ENCODE measurements at regions not wholly inside any gene's neighbourhood (a gene's known extent, or its start where the extent isn't known, plus 50 kb on each side); places are given as distances from the start of the nearest gene placed in this dataset.

- no peak overlapping the region for H3K4me3 ChIP-seq (ENCODE audit: low read length)
- H3K79me2 ChIP-seq (ENCODE audit: low read length): no peaks in the 10 kb centered on the region
- no peaks in the 10 kb centered on the region for H4K20me1 ChIP-seq (ENCODE audit: insufficient read depth, low read length)
- H3K4me1 ChIP-seq (ENCODE audit: low read length): no peaks in the 10 kb centered on the region
- no peaks in the 10 kb centered on the region for H3K9me3 ChIP-seq (ENCODE audit: insufficient read depth, low read length)
- no peak overlapping the region for H3K4me2 ChIP-seq (ENCODE audit: low read length)
- no peak overlapping the region for H3K9ac ChIP-seq (ENCODE audit: low read length)
- no peak for TF ChIP-seq EZH2phosphoT487 (IDR thresholded peaks at IDR 0.05; ENCODE audit: low read depth)
- no peak for TF ChIP-seq CTCF (IDR thresholded peaks at IDR 0.05; ENCODE audit: low read depth, low read length)
- H2AFZ ChIP-seq (ENCODE audit: low read depth, low read length): no peak overlapping the region
- H3K36me3 ChIP-seq (replicated peaks; ENCODE audit: low read depth, low read length): no peaks in the 10 kb centered on the region
- peaks cover 29% of the 10 kb centered on the region for H3K27me3 ChIP-seq (ENCODE audit: low read depth, low read length)
- no peak overlapping the region for H3K27ac ChIP-seq (ENCODE audit: low read length)
These were observed 174.8 kb upstream of the NECTIN1 start for GRCh38 chr11:119903821-119904220.

- H3K36me3 ChIP-seq (replicated peaks; ENCODE audit: low read depth, low read length): no peaks in the 10 kb centered on the region
- no peak overlapping the region for H3K4me2 ChIP-seq (ENCODE audit: low read length)
- no peaks in the 10 kb centered on the region for H3K79me2 ChIP-seq (ENCODE audit: low read length)
- H2AFZ ChIP-seq (ENCODE audit: low read depth, low read length): peak overlapping the region; percentile 42; the same call in 1 of the 2 replicates
- H3K4me3 ChIP-seq (ENCODE audit: low read length): peak overlapping the region; percentile 49; the same call in 1 of the 2 replicates
- no peaks in the 10 kb centered on the region for H3K4me1 ChIP-seq (ENCODE audit: low read length)
- no peak overlapping the region for H3K9ac ChIP-seq (ENCODE audit: low read length)
- no peaks in the 10 kb centered on the region for H3K9me3 ChIP-seq (ENCODE audit: insufficient read depth, low read length)
- H3K27ac ChIP-seq (ENCODE audit: low read length): no peak overlapping the region
- H4K20me1 ChIP-seq (ENCODE audit: insufficient read depth, low read length): no peaks in the 10 kb centered on the region
- TF ChIP-seq CTCF (IDR thresholded peaks at IDR 0.05; ENCODE audit: low read depth, low read length) (no peak), EZH2phosphoT487 (IDR thresholded peaks at IDR 0.05; ENCODE audit: low read depth) (no peak)
- H3K27me3 ChIP-seq (ENCODE audit: low read depth, low read length): peaks cover 25% of the 10 kb centered on the region
These were observed 174.4 kb upstream of the NECTIN1 start for GRCh38 chr11:119903389-119903788.

GRCh38 chr11:119902656-119903231, 173.7 kb upstream of the NECTIN1 start:
- peaks cover 19% of the 10 kb centered on the region for H3K27me3 ChIP-seq (ENCODE audit: low read depth, low read length)
- peak overlapping the region; percentile 42 for H2AFZ ChIP-seq (ENCODE audit: low read depth, low read length)
- no peak overlapping the region for H3K27ac ChIP-seq (ENCODE audit: low read length)
- H3K36me3 ChIP-seq (replicated peaks; ENCODE audit: low read depth, low read length): no peaks in the 10 kb centered on the region
- H3K9ac ChIP-seq (ENCODE audit: low read length): peak overlapping the region; percentile 37; the same call in 1 of the 2 replicates
- H3K9me3 ChIP-seq (ENCODE audit: insufficient read depth, low read length): no peaks in the 10 kb centered on the region
- TF ChIP-seq EZH2phosphoT487 (IDR thresholded peaks at IDR 0.05; ENCODE audit: low read depth): no peak
- TF ChIP-seq CTCF (IDR thresholded peaks at IDR 0.05; ENCODE audit: low read depth, low read length): no peak
- no peaks in the 10 kb centered on the region for H3K79me2 ChIP-seq (ENCODE audit: low read length)
- H3K4me1 ChIP-seq (ENCODE audit: low read length): no peaks in the 10 kb centered on the region
- no peaks in the 10 kb centered on the region for H4K20me1 ChIP-seq (ENCODE audit: insufficient read depth, low read length)
- H3K4me2 ChIP-seq (ENCODE audit: low read length): peak overlapping the region; percentile 55
- peak overlapping the region; percentile 73 for H3K4me3 ChIP-seq (ENCODE audit: low read length)

GRCh38 chr11:119901657-119902577, 172.9 kb upstream of the NECTIN1 start:
- no peak for TF ChIP-seq EZH2phosphoT487 (IDR thresholded peaks at IDR 0.05; ENCODE audit: low read depth)
- no peak for TF ChIP-seq CTCF (IDR thresholded peaks at IDR 0.05; ENCODE audit: low read depth, low read length)
- no peaks in the 10 kb centered on the region for H3K36me3 ChIP-seq (replicated peaks; ENCODE audit: low read depth, low read length)
- H3K79me2 ChIP-seq (ENCODE audit: low read length): no peaks in the 10 kb centered on the region
- peak overlapping the region; percentile 37; the same call in 1 of the 2 replicates for H3K9ac ChIP-seq (ENCODE audit: low read length)
- H3K27me3 ChIP-seq (ENCODE audit: low read depth, low read length): peaks cover 13% of the 10 kb centered on the region
- H3K27ac ChIP-seq (ENCODE audit: low read length): no peak overlapping the region
- H3K9me3 ChIP-seq (ENCODE audit: insufficient read depth, low read length): no peaks in the 10 kb centered on the region
- peak overlapping the region; percentile 42; the same call in 1 of the 2 replicates for H2AFZ ChIP-seq (ENCODE audit: low read depth, low read length)
- H3K4me2 ChIP-seq (ENCODE audit: low read length): peak overlapping the region; percentile 55
- no peaks in the 10 kb centered on the region for H4K20me1 ChIP-seq (ENCODE audit: insufficient read depth, low read length)
- no peaks in the 10 kb centered on the region for H3K4me1 ChIP-seq (ENCODE audit: low read length)
- peak overlapping the region; percentile 73 for H3K4me3 ChIP-seq (ENCODE audit: low read length)
